Brain microvascular endothelial cell (primary cell): ENCODE measurements at regions not wholly inside any gene's neighbourhood (a gene's known extent, or its start where the extent isn't known, plus 50 kb on each side); places are given as distances from the start of the nearest gene placed in this dataset.

Source experiments
- DNase-seq: peaks from one replicate; pipeline ENCODE4 v3.0.0-alpha.2; 2020
- H3K27ac ChIP-seq: fragments of 250-450 bp; sonication (Bioruptor Pico); 2 replicates; pipeline ENCODE4 v1.5.1; 2020; ENCODE audit warnings: mild to moderate bottlenecking, moderate library complexity
- H3K27me3 ChIP-seq: fragments of 250-450 bp; sonication (Bioruptor Pico); replicated peaks from 2 replicates; pipeline ENCODE4 v1.5.1; 2020; ENCODE audit warnings: mild to moderate bottlenecking
- H3K36me3 ChIP-seq: fragments of 250-450 bp; sonication (Bioruptor Pico); replicated peaks from 2 replicates; pipeline ENCODE4 v1.5.1; 2020; ENCODE audit warnings: mild to moderate bottlenecking
- H3K4me3 ChIP-seq: 2 replicates; pipeline ENCODE4 v1.5.1; 2011; ENCODE audit warnings: low read depth, mild to moderate bottlenecking, control low read depth, low read length, moderate library complexity
- in situ Hi-C: cut with HindIII; loops from 2 replicates; pipeline ENCODE4 v1.10.0; 2017; ENCODE audit warnings: low sequenced_read_pairs, low pct_ligation_motif_present
- TF ChIP-seq, protein P1 (sequence below): IDR thresholded peaks from 2 replicates; pipeline ENCODE4 v1.5.1; 2011; ENCODE audit warnings: low read depth, mild to moderate bottlenecking, moderate library complexity, low read length, control low read depth, inconsistent platforms; ENCODE audit errors: missing control alignments

GRCh38 chr2:51213826-51214225 is 181.9 kb upstream of the NRXN1 start:
- in situ Hi-C loops: no loop called here
- DNase-seq: peak; percentile 10

GRCh38 chr2:51212374-51212773 is 180.4 kb upstream of the NRXN1 start:
- Histone ChIP-seq H3K4me3 (no peak overlapping the region), H3K36me3 (no peaks in the 10 kb centered on the region), H3K27ac (no peak overlapping the region), H3K27me3 (no peaks in the 10 kb centered on the region)
- no peak for DNase-seq
- TF ChIP-seq, protein P1, sequence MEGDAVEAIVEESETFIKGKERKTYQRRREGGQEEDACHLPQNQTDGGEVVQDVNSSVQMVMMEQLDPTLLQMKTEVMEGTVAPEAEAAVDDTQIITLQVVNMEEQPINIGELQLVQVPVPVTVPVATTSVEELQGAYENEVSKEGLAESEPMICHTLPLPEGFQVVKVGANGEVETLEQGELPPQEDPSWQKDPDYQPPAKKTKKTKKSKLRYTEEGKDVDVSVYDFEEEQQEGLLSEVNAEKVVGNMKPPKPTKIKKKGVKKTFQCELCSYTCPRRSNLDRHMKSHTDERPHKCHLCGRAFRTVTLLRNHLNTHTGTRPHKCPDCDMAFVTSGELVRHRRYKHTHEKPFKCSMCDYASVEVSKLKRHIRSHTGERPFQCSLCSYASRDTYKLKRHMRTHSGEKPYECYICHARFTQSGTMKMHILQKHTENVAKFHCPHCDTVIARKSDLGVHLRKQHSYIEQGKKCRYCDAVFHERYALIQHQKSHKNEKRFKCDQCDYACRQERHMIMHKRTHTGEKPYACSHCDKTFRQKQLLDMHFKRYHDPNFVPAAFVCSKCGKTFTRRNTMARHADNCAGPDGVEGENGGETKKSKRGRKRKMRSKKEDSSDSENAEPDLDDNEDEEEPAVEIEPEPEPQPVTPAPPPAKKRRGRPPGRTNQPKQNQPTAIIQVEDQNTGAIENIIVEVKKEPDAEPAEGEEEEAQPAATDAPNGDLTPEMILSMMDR: no peak
- in situ Hi-C loops: no loop called here

More at GRCh38 chr2:51213826-51214225, 181.9 kb upstream of the NRXN1 start:
- Histone ChIP-seq H3K36me3 (no peaks in the 10 kb centered on the region), H3K4me3 (no peak overlapping the region), H3K27ac (no peak overlapping the region), H3K27me3 (no peaks in the 10 kb centered on the region)
- TF ChIP-seq, protein P1: no peak

DNA sequence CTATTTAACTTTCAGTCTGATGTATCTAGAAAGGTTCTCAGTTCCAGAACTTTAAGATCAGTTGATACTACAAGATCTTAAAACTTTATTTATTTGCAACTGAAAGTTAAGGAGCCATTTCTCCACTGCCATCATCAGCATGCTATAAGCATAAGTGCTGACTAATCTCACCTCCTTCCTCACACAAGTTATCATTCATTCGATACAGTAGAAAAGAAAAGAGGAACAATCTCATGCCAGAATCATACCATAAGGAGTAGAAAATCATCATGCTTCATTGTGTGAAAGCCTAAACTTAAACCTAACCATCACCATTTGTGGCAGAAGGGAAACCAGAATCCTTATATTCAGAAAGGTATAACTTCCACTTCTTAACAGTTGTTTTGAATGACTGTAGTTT is 176.6 kb upstream of the NRXN1 start:
- no peak for DNase-seq
- Histone ChIP-seq H3K27me3 (no peaks in the 10 kb centered on the region), H3K36me3 (no peaks in the 10 kb centered on the region), H3K27ac (no peak overlapping the region), H3K4me3 (no peak overlapping the region)
- in situ Hi-C loops: no loop called here
- TF ChIP-seq, protein P1: no peak

GRCh38 chr2:51201295-51201694 is 169.4 kb upstream of the NRXN1 start:
- Histone ChIP-seq H3K27ac (no peak overlapping the region), H3K4me3 (no peak overlapping the region), H3K27me3 (no peaks in the 10 kb centered on the region), H3K36me3 (no peaks in the 10 kb centered on the region)
- in situ Hi-C loops: no loop called here
- TF ChIP-seq, protein P1: no peak
- no peak for DNase-seq

DNA sequence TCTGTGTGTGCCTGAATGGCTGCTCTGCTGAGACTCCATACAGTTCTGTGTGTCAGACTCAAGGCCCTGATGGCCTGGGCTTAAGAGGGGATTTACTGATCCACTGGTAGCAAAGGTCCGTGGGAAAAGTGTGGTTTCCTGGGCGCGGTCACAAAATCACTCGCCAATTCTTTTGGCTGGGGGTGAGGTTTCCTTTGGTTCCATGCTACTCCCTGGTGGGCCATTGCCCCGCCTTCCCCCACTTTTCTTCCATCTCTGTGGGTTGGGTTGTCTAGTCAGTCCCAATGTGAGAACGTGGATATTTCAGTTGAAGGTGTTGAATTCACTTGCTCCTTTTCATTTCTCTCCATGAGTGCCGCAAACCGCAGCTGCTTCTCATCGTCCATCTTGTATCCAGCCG is 162.7 kb upstream of the NRXN1 start:
- no peaks in the 10 kb centered on the region for H3K27me3 ChIP-seq
- in situ Hi-C loops: no loop called here
- H3K4me3 ChIP-seq: no peak overlapping the region
- DNase-seq: no peak
- TF ChIP-seq, protein P1: no peak
- H3K27ac ChIP-seq: no peak overlapping the region
- H3K36me3 ChIP-seq: no peaks in the 10 kb centered on the region

GRCh38 chr2:51170273-51170672 is 138.3 kb upstream of the NRXN1 start:
- Histone ChIP-seq H3K27me3 (no peaks in the 10 kb centered on the region), H3K36me3 (no peaks in the 10 kb centered on the region), H3K27ac (no peak overlapping the region), H3K4me3 (no peak overlapping the region)
- DNase-seq: no peak
- in situ Hi-C loops: no loop called here
- TF ChIP-seq, protein P1: no peak
